Lower leg skin (tissue), 3 donors: ENCODE measurements at regions not wholly inside any gene's neighbourhood (a gene's known extent, or its start where the extent isn't known, plus 50 kb on each side); places are given as distances from the start of the nearest gene placed in this dataset.

Source experiments
- CTCF ChIP-seq, 3 donors: fragments of 450-650 bp; IDR thresholded peaks; one replicate each; pipeline ENCODE4 v1.5.1; 2016; ENCODE audit warnings: antibody characterized with exemption in 3 of 3, mild to moderate bottlenecking in 3 of 3, moderate library complexity in 2 of 3
- POLR2A ChIP-seq, 2 donors: fragments of 450-650 bp; IDR thresholded peaks; one replicate each; pipeline ENCODE4 v1.6.1; 2016 to 2017; ENCODE audit warnings: antibody characterized with exemption in 2 of 2, mild to moderate bottlenecking in 1 of 2, moderate library complexity in 1 of 2

DNA sequence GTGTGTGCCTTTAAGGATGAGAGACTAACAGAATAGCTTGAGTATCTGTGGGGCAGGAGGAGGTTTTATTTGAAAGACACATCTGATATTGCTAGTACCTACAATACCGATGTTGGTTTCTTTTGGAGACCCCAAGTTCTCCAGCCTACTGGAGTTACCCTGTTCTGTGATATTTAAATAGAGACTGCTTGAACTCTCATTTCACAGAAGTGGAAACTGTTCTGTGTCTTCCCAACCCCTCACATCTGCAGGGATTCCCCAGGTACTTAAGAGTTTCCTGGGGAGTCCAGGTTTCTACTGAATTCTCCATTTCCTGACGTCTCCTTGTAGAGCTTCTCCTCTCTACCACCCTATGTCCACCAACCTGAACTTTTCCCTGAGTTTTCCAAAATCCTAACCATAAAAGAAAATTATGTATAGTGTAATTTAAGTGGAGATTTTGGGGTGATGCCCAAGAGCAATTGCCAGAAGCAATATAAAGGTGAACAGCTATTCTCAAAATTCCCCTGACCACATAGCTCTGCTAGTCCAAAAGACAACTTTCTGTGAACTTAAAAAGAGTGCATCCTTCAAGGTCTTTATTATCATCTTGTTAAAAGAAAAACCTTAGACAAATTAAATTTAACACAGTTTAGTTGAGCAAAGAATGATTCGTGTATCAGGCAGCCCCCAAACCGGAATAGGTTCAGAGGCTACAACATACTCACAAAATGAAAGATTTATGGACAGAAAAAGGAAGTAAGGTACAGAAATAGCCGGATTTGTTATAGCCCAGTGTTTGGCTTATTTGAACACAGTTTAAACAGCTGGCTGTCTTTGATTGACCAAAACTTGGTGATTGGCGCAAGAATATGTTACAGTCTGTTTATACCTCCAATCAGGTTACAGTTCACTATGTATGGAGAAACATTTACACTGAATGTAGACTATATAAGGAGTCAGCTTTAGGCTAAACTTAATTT is 373.4 kb downstream of the NUAK1 start:
- TF ChIP-seq POLR2A (IDR thresholded peaks at IDR 0.05) (no peak), CTCF (IDR thresholded peaks at IDR 0.05) (no peak)
